Stomach smooth muscle (tissue), 2 donors: ENCODE measurements at regions not wholly inside any gene's neighbourhood (a gene's known extent, or its start where the extent isn't known, plus 50 kb on each side); places are given as distances from the start of the nearest gene placed in this dataset.
"Not testable (repeated sequence)": the region's sequence is repeated elsewhere in the genome, so short reads cannot be mapped to it uniquely, and the experiment has no call there.

Experiments
- H3K27ac ChIP-seq: one replicate; pipeline ENCODE4 v1.7.0; 2013; ENCODE audit warnings: mild to moderate bottlenecking, low read length, inconsistent platforms
- H3K27me3 ChIP-seq, 2 donors: one replicate each; pipeline ENCODE4 v1.7.0; 2013; ENCODE audit warnings: low read length in 2 of 2; ENCODE audit not compliant: insufficient read depth in 2 of 2, control insufficient read depth in 1 of 2
- H3K36me3 ChIP-seq, 2 donors: one replicate each; pipeline ENCODE4 v1.7.0; 2013; ENCODE audit warnings: low read length in 2 of 2; ENCODE audit not compliant: control insufficient read depth in 2 of 2, insufficient read depth in 2 of 2
- H3K4me1 ChIP-seq: one replicate; pipeline ENCODE4 v1.7.0; 2013; ENCODE audit warnings: low read length; ENCODE audit not compliant: control insufficient read depth, insufficient read depth
- H3K4me3 ChIP-seq, 2 donors: one replicate each; pipeline ENCODE4 v1.7.0; 2013; ENCODE audit warnings: low read length in 2 of 2
- H3K9ac ChIP-seq, 2 donors: one replicate each; pipeline ENCODE4 v1.7.0; 2013; ENCODE audit warnings: low read length in 2 of 2, mild to moderate bottlenecking in 1 of 2
- H3K9me3 ChIP-seq, 2 donors: one replicate each; pipeline ENCODE4 v1.7.0; 2013; ENCODE audit warnings: low read length in 2 of 2; ENCODE audit not compliant: control insufficient read depth in 2 of 2
- donor health status: healthy.
- donor health status: Pancreatic carcinoma.

GRCh38 chr15:58362262-58362922 lies 69.4 kb upstream of the LIPC start:
- Histone ChIP-seq H3K4me3 (no peak overlapping the region), H3K36me3 (no peaks in the 10 kb centered on the region), H3K9me3 (no peaks in the 10 kb centered on the region), H3K9ac (no peak overlapping the region), H3K27ac (no peak overlapping the region), H3K27me3 (peaks cover 0 to 7% of the 10 kb centered on the region in 2 donors), H3K4me1 (no peaks in the 10 kb centered on the region)

GRCh38 chr15:58363118-58363517 lies 68.7 kb upstream of the LIPC start:
- not testable (repeated sequence) for H3K27me3 ChIP-seq, H3K4me3 ChIP-seq, H3K9me3 ChIP-seq, H3K36me3 ChIP-seq, H3K9ac ChIP-seq, H3K4me1 ChIP-seq, H3K27ac ChIP-seq

DNA sequence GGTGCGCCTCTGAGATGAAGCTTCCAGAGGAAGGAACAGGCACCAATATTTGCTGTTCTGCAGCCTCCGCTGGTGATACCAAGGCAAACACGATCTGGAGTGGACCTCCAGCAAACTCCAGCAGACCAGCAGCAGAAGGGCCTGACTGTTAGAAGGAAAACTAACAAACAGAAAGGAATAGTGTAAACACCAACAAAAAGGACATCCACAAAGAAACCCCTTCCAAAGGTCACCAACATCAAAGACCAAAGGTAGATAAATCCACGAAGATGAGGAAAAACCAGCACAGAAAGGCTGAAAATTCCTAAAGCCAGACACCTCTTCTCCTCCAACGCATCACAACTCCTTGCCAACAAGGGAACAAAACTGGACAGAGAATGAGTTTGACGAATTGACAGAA lies 68.1 kb upstream of the LIPC start:
- not testable (repeated sequence) for H3K4me3 ChIP-seq, H3K9ac ChIP-seq, H3K9me3 ChIP-seq, H3K27ac ChIP-seq, H3K27me3 ChIP-seq, H3K4me1 ChIP-seq, H3K36me3 ChIP-seq

- H3K27ac ChIP-seq, H3K36me3 ChIP-seq, H3K9ac ChIP-seq, H3K9me3 ChIP-seq, H3K4me3 ChIP-seq, H3K4me1 ChIP-seq, H3K27me3 ChIP-seq: not testable (repeated sequence)
Measured at GRCh38 chr15:58365098-58365497, 66.7 kb upstream of the LIPC start.

DNA sequence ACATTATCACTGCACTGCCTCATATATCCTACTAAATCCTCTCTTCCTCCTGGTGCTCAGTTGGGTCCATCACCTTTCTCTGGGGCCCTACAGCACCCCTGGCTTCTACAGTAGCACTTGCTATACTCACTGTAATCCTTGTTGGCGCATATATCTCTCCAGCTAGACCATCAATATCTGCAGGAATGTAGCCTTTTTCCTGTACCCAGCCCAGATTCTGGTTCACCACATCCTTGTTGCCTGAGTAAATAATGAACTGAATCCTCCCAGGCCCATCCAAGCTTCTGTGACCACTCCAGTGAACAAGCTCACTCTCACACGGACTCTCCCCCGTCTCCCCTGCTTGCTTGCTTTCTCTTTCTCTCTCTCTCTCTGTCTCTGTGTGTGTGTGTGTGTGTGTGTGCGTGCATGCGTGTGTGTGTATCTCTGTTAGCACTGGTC lies 62.5 kb upstream of the LIPC start:
- H3K27me3 ChIP-seq: no peaks in the 10 kb centered on the region
- no peak overlapping the region for H3K4me3 ChIP-seq
- H3K9me3 ChIP-seq: no peaks in the 10 kb centered on the region
- no peaks in the 10 kb centered on the region for H3K36me3 ChIP-seq
- H3K9ac ChIP-seq: no peak overlapping the region
- H3K4me1 ChIP-seq: no peaks in the 10 kb centered on the region
- H3K27ac ChIP-seq: no peak overlapping the region

GRCh38 chr15:58369956-58370355 lies 61.8 kb upstream of the LIPC start:
- Histone ChIP-seq H3K36me3 (no peaks in the 10 kb centered on the region), H3K27ac (no peak overlapping the region), H3K4me1 (no peaks in the 10 kb centered on the region), H3K9me3 (no peaks in the 10 kb centered on the region), H3K4me3 (no peak overlapping the region), H3K27me3 (no peaks in the 10 kb centered on the region), H3K9ac (no peak overlapping the region)

DNA sequence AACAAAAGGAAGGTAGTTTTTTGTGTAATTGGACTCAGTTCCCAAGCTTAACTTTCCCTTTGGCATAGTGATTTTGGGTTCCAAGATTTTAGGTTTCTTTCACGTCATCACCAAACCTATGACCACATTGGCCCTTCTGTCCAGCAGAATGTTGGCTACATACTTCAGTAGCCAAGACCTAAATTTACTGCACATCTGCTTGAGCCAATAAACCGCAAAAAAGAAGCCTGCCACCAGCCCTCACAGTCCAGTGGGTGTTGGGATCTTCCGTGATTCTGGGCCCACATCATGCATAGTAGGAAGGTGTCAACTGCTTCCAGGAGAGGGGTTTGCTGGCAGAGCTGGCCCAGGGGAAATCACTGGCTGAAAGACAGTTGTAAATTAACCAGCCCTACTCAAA lies 57.6 kb upstream of the LIPC start:
- no peak overlapping the region for H3K27ac ChIP-seq
- H3K9me3 ChIP-seq: peaks cover 0 to 2% of the 10 kb centered on the region in 2 donors
- H3K4me3 ChIP-seq: no peak overlapping the region
- no peak overlapping the region for H3K9ac ChIP-seq
- no peaks in the 10 kb centered on the region for H3K27me3 ChIP-seq
- H3K4me1 ChIP-seq: no peaks in the 10 kb centered on the region
- no peaks in the 10 kb centered on the region for H3K36me3 ChIP-seq

GRCh38 chr15:58377193-58377592 lies 54.6 kb upstream of the LIPC start:
- H3K36me3 ChIP-seq: no peaks in the 10 kb centered on the region
- no peaks in the 10 kb centered on the region for H3K4me1 ChIP-seq
- H3K4me3 ChIP-seq: no peak overlapping the region
- no peak overlapping the region for H3K27ac ChIP-seq
- H3K9ac ChIP-seq: no peak overlapping the region
- H3K27me3 ChIP-seq: no peaks in the 10 kb centered on the region
- peaks cover 0 to 2% of the 10 kb centered on the region in 2 donors for H3K9me3 ChIP-seq

DNA sequence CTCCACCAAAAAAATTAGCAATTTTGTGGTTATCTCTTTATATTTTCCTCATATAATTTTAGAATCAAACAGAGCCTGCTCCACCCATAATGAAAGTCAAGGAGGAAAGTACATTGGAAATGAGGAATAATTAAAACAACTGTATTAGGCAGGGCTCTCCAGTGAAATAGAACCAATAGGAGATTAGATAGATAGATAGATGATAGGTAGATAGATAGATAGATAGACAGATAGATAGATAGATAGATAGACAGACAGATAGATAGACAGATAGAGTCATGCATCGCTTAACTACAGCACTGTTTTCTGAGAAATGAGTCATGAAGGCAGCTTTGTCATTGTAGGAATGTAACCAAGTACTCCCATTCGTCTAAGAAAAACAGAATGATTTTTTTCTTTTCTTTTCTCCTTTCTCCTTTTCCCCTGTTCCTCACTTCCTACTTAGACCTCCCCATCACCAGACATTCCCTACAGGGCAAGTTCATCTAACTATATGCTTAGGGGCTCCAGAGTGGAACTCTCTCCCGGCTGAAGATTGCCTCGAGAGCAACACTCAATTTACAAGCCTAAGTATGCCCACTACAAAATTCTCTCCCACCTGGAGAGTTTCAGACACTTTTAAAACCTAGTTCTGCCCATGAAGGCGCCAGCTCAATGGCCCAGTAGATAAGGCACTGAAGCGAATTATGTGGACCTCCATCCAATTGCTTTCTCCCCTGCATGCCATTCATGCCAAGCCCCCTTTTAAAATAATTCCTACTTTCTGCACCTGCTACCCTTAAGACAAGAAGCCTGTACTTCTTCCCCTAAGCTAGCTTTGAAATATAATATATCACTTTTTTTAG lies 53.3 kb upstream of the LIPC start:
- H3K36me3 ChIP-seq: no peaks in the 10 kb centered on the region
- no peak overlapping the region for H3K27ac ChIP-seq
- peaks cover 0 to 2% of the 10 kb centered on the region in 2 donors for H3K9me3 ChIP-seq
- H3K9ac ChIP-seq: no peak overlapping the region
- H3K4me1 ChIP-seq: no peaks in the 10 kb centered on the region
- no peak overlapping the region for H3K4me3 ChIP-seq
- no peaks in the 10 kb centered on the region for H3K27me3 ChIP-seq

DNA sequence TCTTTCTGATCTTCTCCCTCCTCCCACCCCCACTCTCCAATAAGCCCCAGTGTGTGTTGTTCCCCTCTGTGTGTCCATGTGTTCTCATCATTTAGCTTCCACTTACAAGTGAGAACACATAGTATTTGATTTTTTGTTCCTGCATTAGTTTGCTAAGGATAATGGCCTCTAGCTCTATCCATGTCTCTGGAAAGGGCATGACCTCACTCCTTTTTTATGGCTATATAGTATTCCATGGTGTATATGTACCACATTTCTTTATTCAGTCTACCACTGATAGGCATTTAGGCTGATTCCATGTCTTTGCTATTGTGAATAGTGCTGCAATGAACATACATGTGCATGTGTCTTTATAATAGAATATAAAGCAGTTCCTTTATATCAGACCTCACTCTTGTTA lies 52.3 kb upstream of the LIPC start:
- H3K27ac ChIP-seq, H3K4me1 ChIP-seq, H3K4me3 ChIP-seq, H3K27me3 ChIP-seq, H3K9ac ChIP-seq, H3K36me3 ChIP-seq, H3K9me3 ChIP-seq: not testable (repeated sequence)

DNA sequence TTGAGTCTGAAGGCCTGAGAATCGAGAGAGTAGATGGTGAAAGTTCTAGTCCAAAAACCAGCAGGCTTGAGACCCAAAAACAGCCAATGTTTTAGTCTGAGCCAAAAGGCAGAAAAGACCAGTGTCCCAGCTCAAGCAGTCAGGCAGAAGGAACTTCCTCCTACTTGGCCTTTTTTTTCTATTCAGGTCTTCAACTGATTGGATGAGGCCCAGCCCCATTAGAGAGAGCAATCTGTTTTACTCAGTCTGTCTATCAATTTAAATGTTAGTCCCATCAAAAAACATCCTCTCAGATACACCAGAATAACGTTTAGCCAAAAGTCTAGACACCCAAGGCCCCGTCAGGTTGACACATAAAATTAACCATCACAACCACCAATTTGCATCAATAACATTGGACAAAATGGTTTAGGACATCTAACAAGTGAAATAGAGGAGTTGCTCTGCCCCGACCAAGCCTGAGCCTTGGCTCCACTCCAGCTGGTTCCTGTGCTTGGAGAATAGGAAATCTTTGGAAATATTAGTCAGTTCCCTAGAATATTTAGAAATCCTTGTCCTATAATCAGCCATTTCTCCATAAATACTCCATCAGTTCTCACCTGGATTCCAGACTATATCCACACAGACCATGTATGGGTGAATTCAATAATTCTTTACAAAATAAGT lies 51.4 kb upstream of the LIPC start:
- Histone ChIP-seq H3K4me1 (no peaks in the 10 kb centered on the region), H3K4me3 (no peak overlapping the region), H3K36me3 (no peaks in the 10 kb centered on the region), H3K9ac (no peak overlapping the region), H3K9me3 (peaks cover 0 to 2% of the 10 kb centered on the region in 2 donors), H3K27me3 (no peaks in the 10 kb centered on the region), H3K27ac (no peak overlapping the region)
